NCI-H146 treated with DMSO at 0.1 percent for 48 hours (cell line): ENCODE measurements at regions not wholly inside any gene's neighbourhood (a gene's known extent, or its start where the extent isn't known, plus 50 kb on each side); places are given as distances from the start of the nearest gene placed in this dataset.

Experiments used
- DNase-seq: peaks from one replicate; lab custom pipeline; 2025; ENCODE audit not compliant: unreplicated experiment; lab: John Stamatoyannopoulos, UW

GRCh38 chr5:68648944-68649857, 433.6 kb downstream of the PIK3R1 start:
- DNase-seq = no peak

- DNase-seq = no peak
Observed at GRCh38 chr5:68652534-68652965, 437.0 kb downstream of the PIK3R1 start.

GRCh38 chr5:68653471-68653870, 437.9 kb downstream of the PIK3R1 start:
- DNase-seq = no peak

- DNase-seq = no peak
Observed at GRCh38 chr5:68657055-68657961, 436.5 kb upstream of the SLC30A5 start.

- DNase-seq = no peak
Observed at GRCh38 chr5:68658810-68659372, 434.9 kb upstream of the SLC30A5 start.

GRCh38 chr5:68659881-68660280, 433.9 kb upstream of the SLC30A5 start:
- no peak for DNase-seq

- no peak for DNase-seq
Observed at GRCh38 chr5:68661237-68661636, 432.6 kb upstream of the SLC30A5 start.

- DNase-seq = no peak
Observed at GRCh38 chr5:68662804-68663307, 431.0 kb upstream of the SLC30A5 start.

- DNase-seq = no peak
Observed at GRCh38 chr5:68669864-68670575, 423.8 kb upstream of the SLC30A5 start.

- DNase-seq = no peak
Observed at GRCh38 chr5:68673106-68673822, 420.6 kb upstream of the SLC30A5 start.

- DNase-seq = no peak
Observed at GRCh38 chr5:68673823-68674180, 420.0 kb upstream of the SLC30A5 start.

GRCh38 chr5:68679041-68679440, 414.8 kb upstream of the SLC30A5 start:
- DNase-seq = no peak

GRCh38 chr5:68680366-68680765, 413.4 kb upstream of the SLC30A5 start:
- DNase-seq = no peak

GRCh38 chr5:68681929-68682328, 411.9 kb upstream of the SLC30A5 start:
- no peak for DNase-seq

- no peak for DNase-seq
Observed at GRCh38 chr5:68682400-68683160, 411.2 kb upstream of the SLC30A5 start.

GRCh38 chr5:68683632-68684036, 410.2 kb upstream of the SLC30A5 start:
- no peak for DNase-seq

- no peak for DNase-seq
Observed at GRCh38 chr5:68685863-68686262, 408.0 kb upstream of the SLC30A5 start.

GRCh38 chr5:68688547-68688946, 405.3 kb upstream of the SLC30A5 start:
- DNase-seq = no peak

GRCh38 chr5:68689010-68689409, 404.8 kb upstream of the SLC30A5 start:
- DNase-seq = no peak
